C4-2B (cell line): ENCODE measurements at regions not wholly inside any gene's neighbourhood (a gene's known extent, or its start where the extent isn't known, plus 50 kb on each side); places are given as distances from the start of the nearest gene placed in this dataset.

Experiments used
- H3K27ac ChIP-seq: fragments of 450-650 bp; 2 replicates; pipeline ENCODE4 v1.5.1; 2017
- ZFX ChIP-seq: fragments of 450-650 bp; IDR thresholded peaks from 2 replicates; pipeline ENCODE4 v1.6.1; 2017
- TF ChIP-seq, protein P1 (sequence below): fragments of 450-650 bp; conservative IDR thresholded peaks from 2 replicates; pipeline ENCODE4 v1.5.1; 2017; ENCODE audit warnings: mild to moderate bottlenecking

DNA sequence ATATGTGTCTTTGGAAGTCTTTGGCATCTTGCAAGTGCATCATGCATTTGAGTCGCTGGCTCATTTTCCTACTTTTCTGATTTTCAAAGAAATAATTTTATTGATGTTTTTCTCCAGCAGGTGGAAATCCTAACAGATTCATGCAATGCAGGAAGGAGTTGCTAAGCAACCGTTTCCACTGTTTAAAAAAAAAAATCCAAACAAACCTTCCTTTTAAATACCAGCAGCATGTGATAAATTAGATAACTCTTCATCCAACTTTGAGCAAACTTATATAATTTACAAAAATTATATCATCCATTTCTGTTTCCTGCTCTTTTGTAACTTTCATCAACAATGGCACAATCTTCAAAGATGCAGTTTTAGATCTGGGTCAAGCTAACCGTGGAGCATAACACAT is 364.1 kb downstream of the MFSD1 start:
- no peak overlapping the region for H3K27ac ChIP-seq
- TF ChIP-seq, protein P1, sequence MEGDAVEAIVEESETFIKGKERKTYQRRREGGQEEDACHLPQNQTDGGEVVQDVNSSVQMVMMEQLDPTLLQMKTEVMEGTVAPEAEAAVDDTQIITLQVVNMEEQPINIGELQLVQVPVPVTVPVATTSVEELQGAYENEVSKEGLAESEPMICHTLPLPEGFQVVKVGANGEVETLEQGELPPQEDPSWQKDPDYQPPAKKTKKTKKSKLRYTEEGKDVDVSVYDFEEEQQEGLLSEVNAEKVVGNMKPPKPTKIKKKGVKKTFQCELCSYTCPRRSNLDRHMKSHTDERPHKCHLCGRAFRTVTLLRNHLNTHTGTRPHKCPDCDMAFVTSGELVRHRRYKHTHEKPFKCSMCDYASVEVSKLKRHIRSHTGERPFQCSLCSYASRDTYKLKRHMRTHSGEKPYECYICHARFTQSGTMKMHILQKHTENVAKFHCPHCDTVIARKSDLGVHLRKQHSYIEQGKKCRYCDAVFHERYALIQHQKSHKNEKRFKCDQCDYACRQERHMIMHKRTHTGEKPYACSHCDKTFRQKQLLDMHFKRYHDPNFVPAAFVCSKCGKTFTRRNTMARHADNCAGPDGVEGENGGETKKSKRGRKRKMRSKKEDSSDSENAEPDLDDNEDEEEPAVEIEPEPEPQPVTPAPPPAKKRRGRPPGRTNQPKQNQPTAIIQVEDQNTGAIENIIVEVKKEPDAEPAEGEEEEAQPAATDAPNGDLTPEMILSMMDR: no peak
- no peak for TF ChIP-seq ZFX

DNA sequence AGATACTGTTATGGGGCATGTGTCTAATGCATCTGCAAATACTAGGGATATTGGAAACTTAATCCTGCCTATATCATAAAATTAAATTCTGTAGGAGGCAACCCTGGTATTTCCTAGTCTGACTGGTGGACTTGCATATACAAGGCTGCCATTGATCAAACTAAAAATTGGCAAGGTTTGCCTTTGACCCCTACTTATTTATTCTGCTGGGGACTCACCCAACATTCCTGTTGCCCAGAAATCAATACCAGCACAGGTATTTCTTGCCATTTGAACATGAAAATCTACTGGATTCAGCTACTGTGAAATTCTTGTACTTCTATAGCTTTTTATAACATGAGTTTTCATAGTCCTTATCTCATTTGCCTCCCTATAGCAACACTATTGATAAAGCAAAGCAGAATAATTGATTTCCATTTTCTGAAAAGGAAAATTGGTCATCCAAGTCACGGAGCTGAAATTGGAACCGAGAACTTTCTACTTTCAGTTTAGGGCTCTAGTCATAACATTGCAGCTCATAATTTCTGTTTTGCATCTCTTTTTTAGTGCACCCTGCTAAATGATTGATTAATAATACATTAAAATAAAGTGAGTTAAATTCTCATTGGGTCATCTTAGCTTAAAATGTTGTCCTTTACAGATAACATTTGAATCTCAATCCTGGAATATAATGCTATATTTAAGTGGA is 365.2 kb downstream of the MFSD1 start:
- no peak overlapping the region for H3K27ac ChIP-seq
- no peak for TF ChIP-seq ZFX
- TF ChIP-seq, protein P1: no peak

- TF ChIP-seq, protein P1: no peak
- TF ChIP-seq ZFX: no peak
- no peak overlapping the region for H3K27ac ChIP-seq
Measured at GRCh38 chr3:159168788-159169187, 366.9 kb downstream of the MFSD1 start.

DNA sequence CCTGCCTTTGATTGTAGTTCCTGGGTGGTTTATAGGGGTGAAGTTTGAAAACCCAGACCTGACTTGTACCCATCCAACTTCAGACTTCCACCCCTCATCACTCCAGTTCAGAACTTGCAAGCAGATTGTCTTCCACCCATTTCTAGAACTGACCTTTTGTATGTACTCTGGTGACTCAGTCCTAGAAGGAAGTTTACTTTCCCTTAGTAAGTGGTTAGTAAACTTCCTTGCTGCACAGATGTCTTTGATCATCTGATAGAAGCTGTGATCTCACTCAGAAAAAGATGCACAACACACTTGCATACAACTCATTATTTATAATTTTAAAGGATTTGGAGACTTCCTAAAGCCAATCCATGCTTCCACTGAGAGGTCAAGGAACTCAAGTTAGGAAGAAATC is 368.0 kb downstream of the MFSD1 start:
- TF ChIP-seq ZFX: no peak
- peak overlapping the region; percentile 18; the same call in 1 of the 2 replicates for H3K27ac ChIP-seq

DNA sequence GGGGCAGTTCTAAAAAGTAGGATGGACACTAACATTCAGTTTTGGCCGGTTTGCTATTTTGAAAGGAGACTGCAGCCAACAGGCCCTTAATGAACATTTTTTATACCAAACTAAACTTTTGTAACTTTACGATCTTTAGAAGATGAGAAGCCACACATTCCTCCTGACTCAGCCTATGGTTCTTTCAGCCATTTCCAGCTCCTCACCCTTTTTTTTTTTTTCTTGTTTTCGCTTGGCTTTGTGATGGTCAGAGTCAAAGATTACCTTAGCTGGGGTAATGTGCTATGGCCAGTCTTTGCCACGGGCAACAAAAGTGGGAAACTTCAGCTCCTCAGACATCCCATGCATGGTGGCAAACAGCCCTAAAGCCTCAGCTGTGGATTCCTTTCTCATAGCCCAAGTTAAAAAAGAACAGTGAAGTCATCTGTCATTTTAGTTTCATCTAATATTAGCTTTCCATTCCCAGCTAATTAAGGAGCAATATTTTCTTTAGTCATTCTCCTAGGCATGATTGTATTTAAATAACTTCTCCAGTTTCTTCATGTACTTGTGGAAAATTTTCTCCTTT is 368.7 kb downstream of the MFSD1 start:
- H3K27ac ChIP-seq: no peak overlapping the region

DNA sequence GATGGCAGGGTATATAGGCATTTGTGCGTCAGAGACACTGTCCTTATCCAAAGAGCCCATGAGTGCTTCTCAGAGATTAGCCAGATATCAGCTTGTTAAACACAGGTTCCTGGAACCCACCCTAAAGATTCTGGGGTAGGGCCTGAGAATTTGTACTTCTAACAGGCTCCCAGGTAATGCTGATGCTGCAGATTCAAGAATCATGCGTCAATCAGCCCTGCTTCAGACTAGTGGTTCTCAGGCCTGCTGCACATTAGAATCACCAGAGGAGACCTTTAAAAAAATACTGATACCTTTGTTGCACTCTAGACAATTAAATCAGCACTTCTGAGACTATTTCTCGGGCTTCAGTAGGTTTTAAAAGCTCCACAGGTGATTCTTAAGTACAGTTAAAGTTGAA is 369.5 kb downstream of the MFSD1 start:
- H3K27ac ChIP-seq: no peak overlapping the region
- TF ChIP-seq, protein P1: no peak
- TF ChIP-seq ZFX: no peak

More for the DNA sequence above, 368.7 kb downstream of the MFSD1 start:
- no peak for TF ChIP-seq ZFX
- TF ChIP-seq, protein P1: no peak

DNA sequence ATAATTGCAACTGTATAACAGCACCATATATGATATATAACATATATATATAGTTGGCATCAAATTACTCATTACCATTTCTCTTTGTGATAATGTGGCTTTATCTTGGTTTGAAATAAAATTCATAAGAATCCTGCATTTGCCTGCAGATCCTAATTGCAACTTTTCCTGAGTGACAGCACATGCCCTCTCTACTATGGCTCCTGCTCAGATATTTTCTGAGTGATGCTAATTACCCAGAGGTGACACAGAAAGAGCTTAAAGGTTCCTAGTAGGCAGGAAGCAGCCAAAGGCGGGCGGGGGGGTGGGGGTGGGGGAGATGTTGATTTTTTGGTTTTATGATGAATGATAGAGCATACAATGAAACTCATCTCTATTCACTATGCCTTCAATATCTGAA is 370.6 kb downstream of the MFSD1 start:
- TF ChIP-seq, protein P1: no peak
- TF ChIP-seq ZFX: no peak
- no peak overlapping the region for H3K27ac ChIP-seq
